GM23338 (cell line): ENCODE measurements at regions not wholly inside any gene's neighbourhood (a gene's known extent, or its start where the extent isn't known, plus 50 kb on each side); places are given as distances from the start of the nearest gene placed in this dataset.

Experiments
- ATAC-seq: fragments of 200-7000 bp; cut with Tn5 transposase; 3 replicates; pipeline ENCODE4 v1.9.1; 2020
- DNase-seq: peaks from one replicate; pipeline ENCODE4 v3.0.0-alpha.2; 2015; ENCODE audit warnings: low spot score
- H2AFZ ChIP-seq: fragments of 200-600 bp; sonication (generic); 2 replicates; pipeline ENCODE4 v1.8.0; 2016; ENCODE audit warnings: antibody characterized with exemption, mild to moderate bottlenecking, moderate library complexity
- H3F3A ChIP-seq: fragments of 200-600 bp; sonication (generic); replicated peaks from 2 replicates; pipeline ENCODE4 v1.8.0; 2017; ENCODE audit warnings: antibody characterized with exemption, mixed run types, low read depth
- H3K27ac ChIP-seq: fragments of 200-600 bp; sonication (generic); 2 replicates; pipeline ENCODE4 v1.6.1; 2016; ENCODE audit warnings: low read depth
- H3K27me3 ChIP-seq: fragments of 200-600 bp; sonication (generic); 2 replicates; pipeline ENCODE4 v1.8.0; 2016; ENCODE audit warnings: mild to moderate bottlenecking, mixed run types, moderate library complexity; ENCODE audit not compliant: insufficient read depth
- H3K36me3 ChIP-seq: fragments of 200-600 bp; sonication (generic); 2 replicates; pipeline ENCODE4 v1.8.0; 2016; ENCODE audit warnings: mild to moderate bottlenecking; ENCODE audit not compliant: insufficient read depth
- H3K4me1 ChIP-seq: fragments of 200-600 bp; sonication (generic); 2 replicates; pipeline ENCODE4 v1.8.0; 2016; ENCODE audit warnings: mild to moderate bottlenecking, moderate library complexity; ENCODE audit not compliant: insufficient read depth
- H3K4me2 ChIP-seq: fragments of 200-600 bp; sonication (generic); 2 replicates; pipeline ENCODE4 v1.7.1; 2017; ENCODE audit warnings: mixed run types
- H3K4me3 ChIP-seq: fragments of 200-600 bp; sonication (generic); 2 replicates; pipeline ENCODE4 v1.6.1; 2016; ENCODE audit warnings: mixed run types
- H3K79me2 ChIP-seq: fragments of 200-600 bp; sonication (generic); replicated peaks from 2 replicates; pipeline ENCODE4 v1.8.0; 2017; ENCODE audit warnings: mild to moderate bottlenecking; ENCODE audit not compliant: insufficient read depth
- H3K9me2 ChIP-seq: fragments of 200-600 bp; sonication (generic); 2 replicates; pipeline ENCODE4 v1.8.0; 2017; ENCODE audit not compliant: insufficient read depth
- H4K20me1 ChIP-seq: fragments of 200-600 bp; sonication (generic); replicated peaks from 2 replicates; pipeline ENCODE4 v1.8.0; 2017; ENCODE audit warnings: mild to moderate bottlenecking; ENCODE audit not compliant: insufficient read depth
- H3K27ac Mint-ChIP-seq: 2 replicates; pipeline ENCODE4 v1.8.0; 2020; ENCODE audit warnings: inconsistent platforms, mild to moderate bottlenecking, moderate library complexity, mixed read lengths
- H3K27me3 Mint-ChIP-seq: 3 replicates; pipeline ENCODE4 v1.8.0; 2022; ENCODE audit warnings: low read depth, mild to moderate bottlenecking, moderate library complexity, mixed read lengths, inconsistent platforms; ENCODE audit not compliant: insufficient read depth, poor library complexity
- H3K36me3 Mint-ChIP-seq: 3 replicates; pipeline ENCODE4 v1.8.0; 2021; ENCODE audit warnings: low read depth, mild to moderate bottlenecking, inconsistent platforms, moderate library complexity, mixed read lengths
- H3K4me1 Mint-ChIP-seq: 3 replicates; pipeline ENCODE4 v1.8.0; 2020; ENCODE audit warnings: mild to moderate bottlenecking, inconsistent platforms, mixed read lengths
- H3K4me3 Mint-ChIP-seq: 3 replicates; pipeline ENCODE4 v1.8.0; 2021; ENCODE audit warnings: moderate library complexity, mild to moderate bottlenecking, inconsistent platforms, mixed read lengths
- H3K9me3 Mint-ChIP-seq: 3 replicates; pipeline ENCODE4 v1.8.0; 2020; ENCODE audit warnings: moderate library complexity, mild to moderate bottlenecking, inconsistent platforms, mixed read lengths
- CTCF ChIP-seq, 2 experiments: fragments of 200-600 bp in 1 of 2; sonication (generic) in 1 of 2; conservative IDR thresholded peaks; 2 replicates each; pipeline versions ENCODE4 v1.5.1 to v1.6.1; 2016 to 2017; ENCODE audit warnings: antibody characterized with exemption in 2 of 2, low read depth in 2 of 2, mild to moderate bottlenecking in 2 of 2, moderate library complexity in 1 of 2
- ETS1 ChIP-seq: IDR thresholded peaks from 2 replicates; pipeline ENCODE4 v1.6.1; 2016; ENCODE audit warnings: antibody characterized with exemption
- JUNB ChIP-seq: IDR thresholded peaks from one replicate; pipeline ENCODE4 v1.6.1; 2016; ENCODE audit warnings: antibody characterized with exemption; ENCODE audit not compliant: unreplicated experiment
- NANOG ChIP-seq: IDR thresholded peaks from 2 replicates; pipeline ENCODE4 v1.6.1; 2016; ENCODE audit warnings: antibody characterized with exemption, borderline replicate concordance
- POLR2AphosphoS5 ChIP-seq: IDR thresholded peaks from 2 replicates; pipeline ENCODE4 v1.6.1; 2016; ENCODE audit warnings: antibody characterized with exemption, low read depth
- REST ChIP-seq: IDR thresholded peaks from one replicate; pipeline ENCODE4 v1.6.1; 2018; ENCODE audit warnings: antibody characterized with exemption; ENCODE audit not compliant: unreplicated experiment
- STAT1 ChIP-seq: IDR thresholded peaks from one replicate; pipeline ENCODE4 v1.6.1; 2016; ENCODE audit warnings: antibody characterized with exemption; ENCODE audit not compliant: unreplicated experiment
- ZNF114 ChIP-seq: fragments of 250-450 bp; sonication (Bioruptor Pico); IDR thresholded peaks from 2 replicates; pipeline ENCODE4 v1.5.0; 2020; ENCODE audit warnings: mild to moderate bottlenecking, moderate library complexity
- ZNF331 ChIP-seq: fragments of 250-450 bp; sonication (Bioruptor Pico); IDR thresholded peaks from 2 replicates; pipeline ENCODE4 v1.5.0; 2020; ENCODE audit warnings: low read depth, mild to moderate bottlenecking, moderate library complexity
- ZNF462 ChIP-seq: fragments of 250-450 bp; sonication (Bioruptor Pico); IDR thresholded peaks from 2 replicates; pipeline ENCODE4 v1.5.0; 2020; ENCODE audit warnings: mild to moderate bottlenecking, moderate library complexity

- Mint-ChIP-seq H3K36me3 (0 out of 3 replicates have a peak, but pooled peaks cover 2% of the 10 kb centered on the region), H3K27me3 (peaks cover 2% of the 10 kb centered on the region), H3K4me3 (no peak overlapping the region), H3K27ac (no peak overlapping the region), H3K4me1 (peaks cover 7% of the 10 kb centered on the region), H3K9me3 (no peaks in the 10 kb centered on the region)
- DNase-seq, result no peak
- H2AFZ ChIP-seq, result no peak overlapping the region
- H3K79me2 ChIP-seq, result no peaks in the 10 kb centered on the region
- TF ChIP-seq CTCF (conservative IDR thresholded peaks at IDR 0.05; ENCODE audit: low read depth in 2 of 2) (no peak), JUNB (no peak), ZNF462 (CRISPR knock-in tag) (no peak), ZNF114 (CRISPR knock-in tag) (no peak), ETS1 (no peak), POLR2AphosphoS5 (no peak), NANOG (no peak), ZNF331 (CRISPR knock-in tag) (no peak), STAT1 (no peak), REST (no peak)
- ATAC-seq, result no peak
- H3K4me1 ChIP-seq, result peaks cover 10% of the 10 kb centered on the region; the same call in 1 of the 2 replicates
- H4K20me1 ChIP-seq, result no peaks in the 10 kb centered on the region
- H3K4me2 ChIP-seq, result no peak overlapping the region
- H3K9me2 ChIP-seq, result no peaks in the 10 kb centered on the region; the same call in 1 of the 2 replicates
- H3K36me3 ChIP-seq, result no peaks in the 10 kb centered on the region
- no peaks in the 10 kb centered on the region for H3K27me3 ChIP-seq
- no peak overlapping the region for H3K27ac ChIP-seq
- no peaks in the 10 kb centered on the region for H3F3A ChIP-seq
- H3K4me3 ChIP-seq, result no peak overlapping the region
Observed at GRCh38 chr18:51461956-51462355, 264.5 kb upstream of the MEX3C start.
